Body of pancreas (tissue), 4 donors: ENCODE measurements at regions not wholly inside any gene's neighbourhood (a gene's known extent, or its start where the extent isn't known, plus 50 kb on each side); places are given as distances from the start of the nearest gene placed in this dataset.

ENCODE experiments used
- POLR2A ChIP-seq, 3 donors: fragments of 450-650 bp; IDR thresholded peaks; one replicate each; pipeline ENCODE4 v1.6.1; 2016; ENCODE audit warnings: antibody characterized with exemption in 3 of 3, mild to moderate bottlenecking in 2 of 3
- TF ChIP-seq, protein P1 (sequence below), 7 experiments: fragments of 450-650 bp in 4 of 7; fragments of 200-600 bp in 3 of 7; sonication (generic) in 3 of 7; IDR thresholded peaks; one replicate each; pipeline ENCODE4 v1.5.1; 2016 to 2019; ENCODE audit warnings: antibody characterized with exemption in 7 of 7

DNA sequence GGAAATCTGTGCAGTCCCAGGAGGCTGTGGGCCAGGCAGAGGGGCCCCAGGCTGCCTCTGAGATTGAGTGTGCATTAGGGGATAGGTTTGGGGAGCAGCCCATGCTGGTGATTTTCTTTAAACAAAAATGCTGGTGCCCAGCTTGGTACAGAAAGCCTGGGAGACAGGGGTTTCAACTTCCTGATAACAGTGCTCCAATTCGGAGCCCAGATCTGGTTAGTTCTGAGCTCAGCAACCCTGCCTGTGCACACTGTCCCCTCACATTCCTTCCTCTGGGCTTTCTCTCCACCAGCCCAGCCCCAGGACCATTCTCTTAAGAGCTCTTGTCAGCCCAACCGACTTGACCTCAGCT, 379.2 kb upstream of the ZMIZ1 start:
- no peak for TF ChIP-seq POLR2A (IDR thresholded peaks at IDR 0.05)
- TF ChIP-seq, protein P1, sequence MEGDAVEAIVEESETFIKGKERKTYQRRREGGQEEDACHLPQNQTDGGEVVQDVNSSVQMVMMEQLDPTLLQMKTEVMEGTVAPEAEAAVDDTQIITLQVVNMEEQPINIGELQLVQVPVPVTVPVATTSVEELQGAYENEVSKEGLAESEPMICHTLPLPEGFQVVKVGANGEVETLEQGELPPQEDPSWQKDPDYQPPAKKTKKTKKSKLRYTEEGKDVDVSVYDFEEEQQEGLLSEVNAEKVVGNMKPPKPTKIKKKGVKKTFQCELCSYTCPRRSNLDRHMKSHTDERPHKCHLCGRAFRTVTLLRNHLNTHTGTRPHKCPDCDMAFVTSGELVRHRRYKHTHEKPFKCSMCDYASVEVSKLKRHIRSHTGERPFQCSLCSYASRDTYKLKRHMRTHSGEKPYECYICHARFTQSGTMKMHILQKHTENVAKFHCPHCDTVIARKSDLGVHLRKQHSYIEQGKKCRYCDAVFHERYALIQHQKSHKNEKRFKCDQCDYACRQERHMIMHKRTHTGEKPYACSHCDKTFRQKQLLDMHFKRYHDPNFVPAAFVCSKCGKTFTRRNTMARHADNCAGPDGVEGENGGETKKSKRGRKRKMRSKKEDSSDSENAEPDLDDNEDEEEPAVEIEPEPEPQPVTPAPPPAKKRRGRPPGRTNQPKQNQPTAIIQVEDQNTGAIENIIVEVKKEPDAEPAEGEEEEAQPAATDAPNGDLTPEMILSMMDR (IDR thresholded peaks at IDR 0.05), result no peak
